ENCODE measurements at regions not wholly inside any gene's neighbourhood (a gene's known extent, or its start where the extent isn't known, plus 50 kb on each side); places are given as distances from the start of the nearest gene placed in this dataset.
"Not testable (repeated sequence)": the region's sequence is repeated elsewhere in the genome, so short reads cannot be mapped to it uniquely, and the experiment has no call there.

DNA sequence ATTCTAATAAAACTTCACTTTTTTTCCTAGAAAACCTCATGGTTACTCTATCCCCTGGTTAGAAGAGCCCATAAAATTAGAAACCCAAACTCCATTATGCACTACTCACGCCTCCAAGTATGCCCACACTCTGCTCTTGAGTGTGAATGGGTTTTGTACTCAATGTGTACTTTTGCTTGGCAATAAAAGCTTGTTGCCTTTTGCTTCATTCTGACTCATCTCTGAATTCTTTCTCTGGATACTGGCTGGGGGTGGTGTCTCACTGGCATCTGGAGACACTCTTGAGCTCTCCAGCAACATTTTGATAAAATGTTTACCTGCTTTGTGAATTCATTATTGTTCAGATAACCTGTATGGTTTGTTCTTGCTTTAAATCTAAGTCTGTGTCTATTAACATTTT lies 963.3 kb downstream of the TRAM1L1 start:
- H2BK120ac ChIP-seq (ENCODE audit: low read depth, low read length): no peak overlapping the region
- H3K79me1 ChIP-seq (ENCODE audit: low read depth, low read length): no peaks in the 10 kb centered on the region
- no peak overlapping the region for H2AK5ac ChIP-seq (ENCODE audit: low read depth, low read length)
- H3K9ac ChIP-seq (ENCODE audit: low read depth, low read length, poor library complexity): no peak overlapping the region
- H3K4me2 ChIP-seq (ENCODE audit: insufficient read depth, low read length, poor library complexity, severe bottlenecking): no peak overlapping the region
- H4K91ac ChIP-seq (ENCODE audit: low read depth, low read length, poor library complexity): no peak overlapping the region
- H2BK15ac ChIP-seq (ENCODE audit: low read length): no peak overlapping the region
- no peak for DNase-seq (ENCODE audit: low spot score)
- no peak overlapping the region for H3K27ac ChIP-seq (replicated peaks; ENCODE audit: low read length)
- H3K4ac ChIP-seq (ENCODE audit: low read length): no peak overlapping the region
- H3K14ac ChIP-seq (ENCODE audit: low read length): no peak overlapping the region
- H3K27me3 ChIP-seq (ENCODE audit: control insufficient read depth in 3 of 3, insufficient read depth in 3 of 3, low read depth in 1 of 3, low read length in 3 of 3): no peaks in the 10 kb centered on the region
- no peaks in the 10 kb centered on the region for H3K36me3 ChIP-seq (replicated peaks in 1 of 2; ENCODE audit: control insufficient read depth in 2 of 2, insufficient read depth in 2 of 2, low read length in 2 of 2)
- no peak overlapping the region for H3K18ac ChIP-seq (ENCODE audit: low read length)
- WGBS, 2 donors (ENCODE audit: extremely low coverage in 2 of 2, insufficient read length in 2 of 2, insufficient replicate concordance in 1 of 2): no CpG with 5 or more reads among the region's 1 CpG
- no peaks in the 10 kb centered on the region for H3K4me1 ChIP-seq (ENCODE audit: control insufficient read depth in 2 of 2, insufficient read depth in 1 of 2, low read depth in 1 of 2, low read length in 2 of 2)
- H3K23ac ChIP-seq (ENCODE audit: low read depth, low read length, poor library complexity): no peak overlapping the region
- H4K8ac ChIP-seq (ENCODE audit: low read depth, low read length): no peak overlapping the region
- peak overlapping the region; percentile 15 for H2AFZ ChIP-seq (ENCODE audit: low read length)
- no peak overlapping the region for H2BK12ac ChIP-seq (ENCODE audit: low read length)
- no peaks in the 10 kb centered on the region for H3K9me3 ChIP-seq (replicated peaks in 1 of 2; ENCODE audit: control insufficient read depth in 2 of 2, insufficient read depth in 1 of 2, low read depth in 1 of 2, low read length in 2 of 2)
- no peak overlapping the region for H3K4me3 ChIP-seq (ENCODE audit: low read length in 2 of 2)
- no peak overlapping the region for H2BK5ac ChIP-seq (ENCODE audit: low read length)

- Histone ChIP-seq H3K4me1 (ENCODE audit: control insufficient read depth in 2 of 2, insufficient read depth in 1 of 2, low read depth in 1 of 2, low read length in 2 of 2) (no peaks in the 10 kb centered on the region), H4K8ac (ENCODE audit: low read depth, low read length) (no peak overlapping the region), H3K27ac (replicated peaks; ENCODE audit: low read length) (no peak overlapping the region), H3K79me1 (ENCODE audit: low read depth, low read length) (no peaks in the 10 kb centered on the region), H2BK15ac (ENCODE audit: low read length) (no peak overlapping the region), H2AK5ac (ENCODE audit: low read depth, low read length) (no peak overlapping the region), H3K4me2 (ENCODE audit: insufficient read depth, low read length, poor library complexity, severe bottlenecking) (no peak overlapping the region), H3K36me3 (replicated peaks in 1 of 2; ENCODE audit: control insufficient read depth in 2 of 2, insufficient read depth in 2 of 2, low read length in 2 of 2) (no peaks in the 10 kb centered on the region), H3K23ac (ENCODE audit: low read depth, low read length, poor library complexity) (no peak overlapping the region), H3K9me3 (replicated peaks in 1 of 2; ENCODE audit: control insufficient read depth in 2 of 2, insufficient read depth in 1 of 2, low read depth in 1 of 2, low read length in 2 of 2) (no peaks in the 10 kb centered on the region), H2BK5ac (ENCODE audit: low read length) (no peak overlapping the region), H3K27me3 (ENCODE audit: control insufficient read depth in 3 of 3, insufficient read depth in 3 of 3, low read depth in 1 of 3, low read length in 3 of 3) (no peaks in the 10 kb centered on the region), H3K4ac (ENCODE audit: low read length) (no peak overlapping the region), H3K9ac (ENCODE audit: low read depth, low read length, poor library complexity) (no peak overlapping the region), H3K4me3 (ENCODE audit: low read length in 2 of 2) (no peak overlapping the region), H3K18ac (ENCODE audit: low read length) (no peak overlapping the region), H4K91ac (ENCODE audit: low read depth, low read length, poor library complexity) (no peak overlapping the region), H2BK12ac (ENCODE audit: low read length) (no peak overlapping the region), H2AFZ (ENCODE audit: low read length) (no peak overlapping the region), H3K14ac (ENCODE audit: low read length) (no peak overlapping the region), H2BK120ac (ENCODE audit: low read depth, low read length) (no peak overlapping the region)
- no CpG with 5 or more reads among the region's 3 CpGs for WGBS, 2 donors (ENCODE audit: extremely low coverage in 2 of 2, insufficient read length in 2 of 2, insufficient replicate concordance in 1 of 2)
- no peak for DNase-seq (ENCODE audit: low spot score)
Observed at GRCh38 chr4:116118221-116118620, 967.2 kb downstream of the TRAM1L1 start.

DNA sequence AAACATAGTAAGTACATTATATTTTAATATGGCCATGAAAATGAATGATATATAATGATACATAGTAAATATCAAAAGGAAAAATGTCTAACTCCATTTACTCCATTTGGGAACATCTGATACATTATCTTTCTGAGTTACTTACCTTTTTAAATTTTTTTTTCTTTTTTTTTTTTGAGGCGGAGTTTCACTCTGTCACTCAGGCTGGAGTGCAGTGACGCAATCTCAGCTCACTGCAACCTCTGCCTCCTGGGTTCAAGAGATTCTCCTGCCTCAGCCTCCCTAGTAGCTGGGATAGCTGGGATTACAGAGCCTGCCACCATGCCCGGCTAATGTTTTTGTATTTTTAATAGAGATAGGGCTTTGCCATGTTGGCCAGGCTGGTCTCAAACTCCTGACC lies 972.5 kb downstream of the TRAM1L1 start:
- H4K91ac ChIP-seq (ENCODE audit: low read depth, low read length, poor library complexity); H3K18ac ChIP-seq (ENCODE audit: low read length); DNase-seq (ENCODE audit: low spot score); H2BK12ac ChIP-seq (ENCODE audit: low read length); H2AFZ ChIP-seq (ENCODE audit: low read length); H3K36me3 ChIP-seq (replicated peaks in 1 of 2; ENCODE audit: control insufficient read depth in 2 of 2, insufficient read depth in 2 of 2, low read length in 2 of 2); H4K8ac ChIP-seq (ENCODE audit: low read depth, low read length); H3K27me3 ChIP-seq (ENCODE audit: control insufficient read depth in 3 of 3, insufficient read depth in 3 of 3, low read depth in 1 of 3, low read length in 3 of 3); H2BK15ac ChIP-seq (ENCODE audit: low read length); H3K4me3 ChIP-seq (ENCODE audit: low read length in 2 of 2); H3K9ac ChIP-seq (ENCODE audit: low read depth, low read length, poor library complexity); H2BK5ac ChIP-seq (ENCODE audit: low read length); H3K4me1 ChIP-seq (ENCODE audit: control insufficient read depth in 2 of 2, insufficient read depth in 1 of 2, low read depth in 1 of 2, low read length in 2 of 2); H3K27ac ChIP-seq (replicated peaks; ENCODE audit: low read length); H3K9me3 ChIP-seq (replicated peaks in 1 of 2; ENCODE audit: control insufficient read depth in 2 of 2, insufficient read depth in 1 of 2, low read depth in 1 of 2, low read length in 2 of 2); H3K4me2 ChIP-seq (ENCODE audit: insufficient read depth, low read length, poor library complexity, severe bottlenecking); H2AK5ac ChIP-seq (ENCODE audit: low read depth, low read length); H2BK120ac ChIP-seq (ENCODE audit: low read depth, low read length); H3K23ac ChIP-seq (ENCODE audit: low read depth, low read length, poor library complexity); H3K79me1 ChIP-seq (ENCODE audit: low read depth, low read length); H3K14ac ChIP-seq (ENCODE audit: low read length); H3K4ac ChIP-seq (ENCODE audit: low read length): not testable (repeated sequence)
- no CpG with 5 or more reads among the region's 3 CpGs for WGBS, 2 donors (ENCODE audit: extremely low coverage in 2 of 2, insufficient read length in 2 of 2, insufficient replicate concordance in 1 of 2)

- no peak overlapping the region for H3K4me2 ChIP-seq (ENCODE audit: insufficient read depth, low read length, poor library complexity, severe bottlenecking)
- no peaks in the 10 kb centered on the region for H3K27me3 ChIP-seq (ENCODE audit: control insufficient read depth in 3 of 3, insufficient read depth in 3 of 3, low read depth in 1 of 3, low read length in 3 of 3)
- no peak for DNase-seq (ENCODE audit: low spot score)
- H3K36me3 ChIP-seq (replicated peaks in 1 of 2; ENCODE audit: control insufficient read depth in 2 of 2, insufficient read depth in 2 of 2, low read length in 2 of 2): no peaks in the 10 kb centered on the region
- no peak overlapping the region for H3K27ac ChIP-seq (replicated peaks; ENCODE audit: low read length)
- WGBS, 2 donors (ENCODE audit: extremely low coverage in 2 of 2, insufficient read length in 2 of 2, insufficient replicate concordance in 1 of 2): no CpG with 5 or more reads among the region's 3 CpGs
- H3K4me1 ChIP-seq (ENCODE audit: control insufficient read depth in 2 of 2, insufficient read depth in 1 of 2, low read depth in 1 of 2, low read length in 2 of 2): no peaks in the 10 kb centered on the region
- H2AFZ ChIP-seq (ENCODE audit: low read length): no peak overlapping the region
- no peak overlapping the region for H2BK120ac ChIP-seq (ENCODE audit: low read depth, low read length)
- peaks cover 0 to 2% of the 10 kb centered on the region in 2 donors for H3K9me3 ChIP-seq (replicated peaks in 1 of 2; ENCODE audit: control insufficient read depth in 2 of 2, insufficient read depth in 1 of 2, low read depth in 1 of 2, low read length in 2 of 2)
- H3K23ac ChIP-seq (ENCODE audit: low read depth, low read length, poor library complexity): no peak overlapping the region
- H2BK15ac ChIP-seq (ENCODE audit: low read length): no peak overlapping the region
- H3K79me1 ChIP-seq (ENCODE audit: low read depth, low read length): peaks cover 1% of the 10 kb centered on the region
- no peak overlapping the region for H2BK12ac ChIP-seq (ENCODE audit: low read length)
- H2BK5ac ChIP-seq (ENCODE audit: low read length): no peak overlapping the region
- no peak overlapping the region for H3K18ac ChIP-seq (ENCODE audit: low read length)
- H3K14ac ChIP-seq (ENCODE audit: low read length): no peak overlapping the region
- no peak overlapping the region for H4K8ac ChIP-seq (ENCODE audit: low read depth, low read length)
- no peak overlapping the region for H3K9ac ChIP-seq (ENCODE audit: low read depth, low read length, poor library complexity)
- H2AK5ac ChIP-seq (ENCODE audit: low read depth, low read length): no peak overlapping the region
- no peak overlapping the region for H3K4me3 ChIP-seq (ENCODE audit: low read length in 2 of 2)
- no peak overlapping the region for H3K4ac ChIP-seq (ENCODE audit: low read length)
- no peak overlapping the region for H4K91ac ChIP-seq (ENCODE audit: low read depth, low read length, poor library complexity)
Observed at GRCh38 chr4:116110713-116111112, 974.7 kb downstream of the TRAM1L1 start.

All from neuronal stem cell (in vitro differentiated cells).